Brain microvascular endothelial cell (primary cell): ENCODE measurements at regions not wholly inside any gene's neighbourhood (a gene's known extent, or its start where the extent isn't known, plus 50 kb on each side); places are given as distances from the start of the nearest gene placed in this dataset.

Experiments used
- DNase-seq: peaks from one replicate; pipeline ENCODE4 v3.0.0-alpha.2; 2020
- H3K27ac ChIP-seq: fragments of 250-450 bp; sonication (Bioruptor Pico); 2 replicates; pipeline ENCODE4 v1.5.1; 2020; ENCODE audit warnings: mild to moderate bottlenecking, moderate library complexity
- H3K27me3 ChIP-seq: fragments of 250-450 bp; sonication (Bioruptor Pico); replicated peaks from 2 replicates; pipeline ENCODE4 v1.5.1; 2020; ENCODE audit warnings: mild to moderate bottlenecking
- H3K36me3 ChIP-seq: fragments of 250-450 bp; sonication (Bioruptor Pico); replicated peaks from 2 replicates; pipeline ENCODE4 v1.5.1; 2020; ENCODE audit warnings: mild to moderate bottlenecking
- H3K4me3 ChIP-seq: 2 replicates; pipeline ENCODE4 v1.5.1; 2011; ENCODE audit warnings: low read depth, mild to moderate bottlenecking, control low read depth, low read length, moderate library complexity
- CTCF ChIP-seq: IDR thresholded peaks from 2 replicates; pipeline ENCODE4 v1.5.1; 2011; ENCODE audit warnings: low read depth, mild to moderate bottlenecking, moderate library complexity, low read length, control low read depth, inconsistent platforms; ENCODE audit errors: missing control alignments
- in situ Hi-C: cut with HindIII; loops from 2 replicates; pipeline ENCODE4 v1.10.0; 2017; ENCODE audit warnings: low sequenced_read_pairs, low pct_ligation_motif_present

DNA sequence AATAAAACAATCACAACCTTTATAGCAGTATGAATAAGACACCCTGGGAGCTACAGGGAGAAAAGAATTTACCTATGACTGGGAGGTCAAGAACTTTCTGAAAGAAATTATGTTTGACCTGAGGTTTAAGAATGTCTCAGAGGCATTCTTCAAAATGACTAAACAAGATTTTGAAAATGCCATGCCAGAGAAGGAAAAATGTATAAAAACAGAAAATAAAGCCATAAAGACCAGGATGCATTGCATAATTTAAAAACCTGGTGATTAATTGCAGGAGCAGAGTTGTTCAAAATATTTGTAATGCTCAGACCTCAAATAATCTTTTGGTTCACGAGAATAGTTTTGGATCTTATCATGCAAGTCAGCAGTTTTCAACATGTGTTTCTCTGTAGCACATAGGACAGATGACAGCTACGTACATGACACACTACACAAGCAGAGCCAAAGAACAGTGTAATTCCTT is 954.7 kb upstream of the ARRDC3 start:
- Histone ChIP-seq H3K27me3 (no peaks in the 10 kb centered on the region), H3K4me3 (no peak overlapping the region), H3K27ac (no peak overlapping the region), H3K36me3 (no peaks in the 10 kb centered on the region)
- DNase-seq, result no peak
- in situ Hi-C loops, result no loop called here
- no peak for TF ChIP-seq CTCF

GRCh38 chr5:92332039-92332438 is 948.9 kb upstream of the ARRDC3 start:
- Histone ChIP-seq H3K27me3 (no peaks in the 10 kb centered on the region), H3K27ac (no peak overlapping the region), H3K4me3 (no peak overlapping the region), H3K36me3 (no peaks in the 10 kb centered on the region)
- in situ Hi-C loops, result no loop called here
- DNase-seq, result no peak
- no peak for TF ChIP-seq CTCF

DNA sequence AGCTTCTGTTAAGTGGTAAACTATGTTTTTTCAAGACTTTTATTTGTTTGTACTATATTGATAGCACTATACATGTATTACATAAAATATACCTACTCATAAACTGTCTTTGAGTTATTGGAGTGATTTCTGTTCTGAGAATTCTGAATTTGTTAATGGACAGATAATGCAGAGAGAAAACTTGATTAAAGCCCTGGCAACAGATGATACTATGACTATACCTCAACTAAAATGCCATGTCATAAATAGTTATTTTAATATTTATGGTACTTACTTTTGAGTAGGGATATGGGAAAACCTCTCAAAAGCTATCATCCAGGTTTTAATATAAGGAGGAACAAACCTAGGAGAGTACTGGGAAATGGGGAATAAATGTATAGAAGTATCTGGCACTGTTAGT is 947.2 kb upstream of the ARRDC3 start:
- DNase-seq, result no peak
- Histone ChIP-seq H3K27ac (no peak overlapping the region), H3K27me3 (no peaks in the 10 kb centered on the region), H3K4me3 (no peak overlapping the region), H3K36me3 (no peaks in the 10 kb centered on the region)
- in situ Hi-C loops, result no loop called here
- TF ChIP-seq CTCF, result no peak

DNA sequence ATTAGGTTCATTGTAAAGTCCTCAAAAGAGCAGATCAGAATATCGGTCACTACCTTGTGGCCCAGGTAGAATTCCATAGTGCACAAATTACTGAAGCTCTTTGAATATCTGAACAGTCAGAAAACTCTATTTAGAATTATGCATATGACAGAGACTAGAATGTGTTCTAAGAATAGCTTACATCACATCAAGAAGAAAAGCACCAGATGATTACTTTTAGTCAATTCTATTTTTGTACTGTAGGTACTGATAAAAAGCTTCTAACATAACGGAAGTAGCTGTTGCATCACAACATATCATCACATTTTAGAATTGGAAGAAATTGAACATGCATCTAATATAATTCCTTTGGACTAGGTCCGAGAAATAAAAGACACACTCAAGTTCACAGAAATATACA is 946.6 kb upstream of the ARRDC3 start:
- Histone ChIP-seq H3K4me3 (no peak overlapping the region), H3K36me3 (no peaks in the 10 kb centered on the region), H3K27me3 (no peaks in the 10 kb centered on the region), H3K27ac (no peak overlapping the region)
- in situ Hi-C loops, result no loop called here
- DNase-seq, result no peak
- no peak for TF ChIP-seq CTCF

DNA sequence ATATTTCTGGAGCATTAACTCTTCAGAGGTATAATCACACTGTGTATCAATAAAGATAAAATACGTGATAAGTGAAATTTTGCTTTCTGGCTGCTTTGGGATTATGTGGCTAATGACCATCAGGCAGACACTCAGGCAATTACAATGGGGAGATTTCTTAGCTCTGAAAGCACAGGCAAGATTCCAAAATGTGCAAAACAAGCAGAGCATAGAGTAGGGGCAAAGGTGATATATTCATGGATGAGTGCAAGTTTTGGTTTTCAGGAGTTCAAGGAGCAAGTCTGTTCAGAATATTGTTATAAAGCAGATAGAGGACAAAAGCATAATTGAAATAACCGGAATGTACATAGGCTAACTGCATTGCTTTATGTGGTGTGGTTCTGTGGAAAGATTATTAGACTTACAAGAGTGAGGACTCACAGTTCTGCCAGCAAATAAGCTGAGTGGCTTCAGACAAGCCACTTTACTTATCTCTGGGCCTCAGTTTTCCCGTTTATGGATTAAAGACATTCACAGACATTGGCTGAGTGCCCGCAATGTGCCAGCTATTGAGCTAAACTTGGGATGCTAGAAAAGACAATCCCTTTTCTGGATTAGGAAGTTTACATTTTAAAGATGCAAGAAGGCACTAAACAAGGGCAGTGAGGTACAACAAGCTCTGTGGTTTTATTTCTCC is 945.6 kb upstream of the ARRDC3 start:
- DNase-seq, result no peak
- no peak for TF ChIP-seq CTCF
- Histone ChIP-seq H3K4me3 (no peak overlapping the region), H3K36me3 (no peaks in the 10 kb centered on the region), H3K27me3 (no peaks in the 10 kb centered on the region), H3K27ac (no peak overlapping the region)
- in situ Hi-C loops, result no loop called here

GRCh38 chr5:92320446-92320845 is 937.3 kb upstream of the ARRDC3 start:
- Histone ChIP-seq H3K27me3 (no peaks in the 10 kb centered on the region), H3K27ac (no peak overlapping the region), H3K36me3 (no peaks in the 10 kb centered on the region), H3K4me3 (no peak overlapping the region)
- DNase-seq, result no peak
- TF ChIP-seq CTCF, result no peak
- in situ Hi-C loops, result no loop called here
